Endodermal cell (in vitro differentiated cells): ENCODE measurements at regions not wholly inside any gene's neighbourhood (a gene's known extent, or its start where the extent isn't known, plus 50 kb on each side); places are given as distances from the start of the nearest gene placed in this dataset.
A peak's percentile ranks its signal among the peaks of the same experiment; 100 is the strongest.
"Not testable (repeated sequence)": the region's sequence is repeated elsewhere in the genome, so short reads cannot be mapped to it uniquely, and the experiment has no call there.

Experiments used
- DNase-seq: peaks from one replicate; pipeline ENCODE4 v3.0.0-alpha.2; 2017
- H3K27ac ChIP-seq: 2 replicates; pipeline ENCODE4 v1.5.1; 2013; ENCODE audit warnings: mild to moderate bottlenecking, low read depth, low read length, moderate library complexity
- H3K27me3 ChIP-seq: 2 replicates; pipeline ENCODE4 v1.6.1; 2013; ENCODE audit warnings: mild to moderate bottlenecking, low read length, moderate library complexity; ENCODE audit not compliant: insufficient read depth, control insufficient read depth, poor library complexity, severe bottlenecking
- H3K36me3 ChIP-seq: 2 replicates; pipeline ENCODE4 v1.7.0; 2013; ENCODE audit warnings: mild to moderate bottlenecking, low read length, moderate library complexity; ENCODE audit not compliant: control insufficient read depth, insufficient read depth
- H3K4me1 ChIP-seq: one replicate; pipeline ENCODE4 v1.7.0; 2013; ENCODE audit warnings: low read length; ENCODE audit not compliant: control insufficient read depth, insufficient read depth
- H3K4me3 ChIP-seq: 2 replicates; pipeline ENCODE4 v1.5.1; 2013; ENCODE audit warnings: mild to moderate bottlenecking, low read length, moderate library complexity
- H3K9ac ChIP-seq: 2 replicates; pipeline ENCODE4 v1.6.1; 2013; ENCODE audit warnings: mild to moderate bottlenecking, low read length, moderate library complexity; ENCODE audit not compliant: poor library complexity, severe bottlenecking; ENCODE audit errors: extremely low read depth
- H3K9me3 ChIP-seq: 2 replicates; pipeline ENCODE4 v1.6.1; 2013; ENCODE audit warnings: mild to moderate bottlenecking, low read length, moderate library complexity; ENCODE audit not compliant: control insufficient read depth
- H3K27ac Mint-ChIP-seq: 2 replicates; pipeline ENCODE4 v1.8.0; 2020; ENCODE audit warnings: mixed read lengths
- H3K27me3 Mint-ChIP-seq: 2 replicates; pipeline ENCODE4 v1.8.0; 2021; ENCODE audit warnings: mild to moderate bottlenecking, mixed read lengths; ENCODE audit not compliant: insufficient read depth
- H3K36me3 Mint-ChIP-seq: 2 replicates; pipeline ENCODE4 v1.8.0; 2020; ENCODE audit warnings: low read depth, mixed read lengths
- H3K4me1 Mint-ChIP-seq: 2 replicates; pipeline ENCODE4 v1.8.0; 2020; ENCODE audit warnings: mixed read lengths
- H3K4me3 Mint-ChIP-seq: 2 replicates; pipeline ENCODE4 v1.8.0; 2020; ENCODE audit warnings: mild to moderate bottlenecking, moderate library complexity, mixed read lengths
- H3K9me3 Mint-ChIP-seq: 2 replicates; pipeline ENCODE4 v1.8.0; 2020; ENCODE audit warnings: mild to moderate bottlenecking, mixed read lengths
- WGBS, 2 experiments: methylation state at CpG; one replicate each; pipeline versions ENCODE4 v1.1.5 to v1.1.7; 2013; ENCODE audit warnings: missing lambda C conversion rate in 2 of 2, mixed read lengths in 1 of 2; ENCODE audit not compliant: insufficient coverage in 1 of 2, insufficient read length in 1 of 2; 5-methylcytosine and 5-hydroxymethylcytosine counted together
- TF ChIP-seq, protein P1 (sequence below): fragments of 200-600 bp; sonication (generic); conservative IDR thresholded peaks from 2 replicates; pipeline ENCODE4 v1.5.0; 2021; ENCODE audit warnings: antibody characterized with exemption, mild to moderate bottlenecking

DNA sequence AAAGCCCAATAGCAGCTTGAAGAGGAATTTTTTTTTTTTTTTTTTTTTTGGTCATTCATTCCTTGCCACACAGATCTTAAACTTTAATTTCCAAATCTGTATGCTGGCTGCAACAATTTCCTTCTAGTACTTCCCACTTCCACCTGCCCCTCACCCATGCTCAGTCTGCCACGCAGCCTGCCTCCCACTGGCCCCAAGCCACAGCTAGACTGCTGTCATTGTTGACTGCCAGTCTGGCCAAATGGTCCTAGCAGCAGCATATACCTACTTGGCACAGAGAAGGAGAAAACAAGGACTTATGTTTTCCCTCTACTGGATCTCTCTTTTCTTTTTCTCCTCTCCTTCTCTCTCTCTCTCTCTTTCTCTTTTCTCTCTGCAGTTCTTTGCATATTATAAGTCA, 118.3 kb upstream of the HEY2 start:
- no peak overlapping the region for H3K9ac ChIP-seq
- Mint-ChIP-seq H3K36me3 (no peaks in the 10 kb centered on the region), H3K9me3 (no peaks in the 10 kb centered on the region), H3K27me3 (peaks cover 1% of the 10 kb centered on the region), H3K4me1 (no peaks in the 10 kb centered on the region), H3K27ac (no peak overlapping the region), H3K4me3 (no peak overlapping the region)
- no peaks in the 10 kb centered on the region for H3K36me3 ChIP-seq
- H3K4me3 ChIP-seq: no peak overlapping the region
- H3K4me1 ChIP-seq: no peaks in the 10 kb centered on the region
- no peaks in the 10 kb centered on the region for H3K9me3 ChIP-seq
- WGBS, 2 experiments: 73 to 83% methylated on average over 1 of the region's 1 CpG
- TF ChIP-seq, protein P1, sequence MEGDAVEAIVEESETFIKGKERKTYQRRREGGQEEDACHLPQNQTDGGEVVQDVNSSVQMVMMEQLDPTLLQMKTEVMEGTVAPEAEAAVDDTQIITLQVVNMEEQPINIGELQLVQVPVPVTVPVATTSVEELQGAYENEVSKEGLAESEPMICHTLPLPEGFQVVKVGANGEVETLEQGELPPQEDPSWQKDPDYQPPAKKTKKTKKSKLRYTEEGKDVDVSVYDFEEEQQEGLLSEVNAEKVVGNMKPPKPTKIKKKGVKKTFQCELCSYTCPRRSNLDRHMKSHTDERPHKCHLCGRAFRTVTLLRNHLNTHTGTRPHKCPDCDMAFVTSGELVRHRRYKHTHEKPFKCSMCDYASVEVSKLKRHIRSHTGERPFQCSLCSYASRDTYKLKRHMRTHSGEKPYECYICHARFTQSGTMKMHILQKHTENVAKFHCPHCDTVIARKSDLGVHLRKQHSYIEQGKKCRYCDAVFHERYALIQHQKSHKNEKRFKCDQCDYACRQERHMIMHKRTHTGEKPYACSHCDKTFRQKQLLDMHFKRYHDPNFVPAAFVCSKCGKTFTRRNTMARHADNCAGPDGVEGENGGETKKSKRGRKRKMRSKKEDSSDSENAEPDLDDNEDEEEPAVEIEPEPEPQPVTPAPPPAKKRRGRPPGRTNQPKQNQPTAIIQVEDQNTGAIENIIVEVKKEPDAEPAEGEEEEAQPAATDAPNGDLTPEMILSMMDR: peak; percentile 19
- DNase-seq: no peak
- no peak overlapping the region for H3K27ac ChIP-seq
- no peaks in the 10 kb centered on the region for H3K27me3 ChIP-seq

- not testable (repeated sequence) for H3K9me3 Mint-ChIP-seq, H3K9ac ChIP-seq, H3K36me3 Mint-ChIP-seq, H3K27ac Mint-ChIP-seq, H3K27ac ChIP-seq, H3K27me3 Mint-ChIP-seq, H3K36me3 ChIP-seq, DNase-seq, H3K9me3 ChIP-seq, H3K27me3 ChIP-seq, H3K4me1 ChIP-seq, H3K4me3 ChIP-seq, H3K4me1 Mint-ChIP-seq, H3K4me3 Mint-ChIP-seq
- WGBS, 2 experiments: 96 to 100% methylated on average over 1 to 2 of the region's 2 CpGs
These were observed 113.4 kb upstream of the HEY2 start for GRCh38 chr6:125636011-125636410.

DNA sequence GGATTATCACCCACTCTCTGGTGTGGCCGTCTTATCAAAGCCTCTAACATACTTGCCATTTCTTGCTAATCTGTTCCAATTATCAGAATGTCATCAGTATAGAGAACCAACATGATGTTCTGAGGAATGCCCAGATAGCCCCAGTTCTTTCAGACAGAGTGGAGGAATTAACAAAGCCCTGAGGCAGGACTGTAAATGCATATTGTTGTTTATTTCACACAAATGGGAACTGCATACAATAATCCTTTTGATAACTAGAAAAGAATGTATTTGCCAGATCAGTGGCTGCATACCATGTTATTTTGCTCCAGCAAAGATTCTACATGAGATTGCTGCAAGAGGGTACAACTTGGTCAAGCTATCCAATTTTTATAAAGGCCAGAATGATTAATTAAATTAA, 112.8 kb upstream of the HEY2 start:
- WGBS, 2 experiments: 83 to 89% methylated on average over 1 of the region's 1 CpG

GRCh38 chr6:125637207-125637606, 112.2 kb upstream of the HEY2 start:
- Mint-ChIP-seq H3K4me3 (no peak overlapping the region), H3K27me3 (peaks cover 1% of the 10 kb centered on the region), H3K36me3 (no peaks in the 10 kb centered on the region), H3K9me3 (no peaks in the 10 kb centered on the region), H3K27ac (no peak overlapping the region), H3K4me1 (no peaks in the 10 kb centered on the region)
- no peaks in the 10 kb centered on the region for H3K36me3 ChIP-seq
- no peak overlapping the region for H3K27ac ChIP-seq
- TF ChIP-seq, protein P1: no peak
- no peaks in the 10 kb centered on the region for H3K27me3 ChIP-seq
- H3K9ac ChIP-seq: no peak overlapping the region
- 91 to 100% methylated on average over 2 of the region's 2 CpGs for WGBS, 2 experiments
- H3K9me3 ChIP-seq: no peaks in the 10 kb centered on the region
- DNase-seq: no peak
- no peak overlapping the region for H3K4me3 ChIP-seq
- no peaks in the 10 kb centered on the region for H3K4me1 ChIP-seq

More for the DNA sequence above, 112.8 kb upstream of the HEY2 start:
- H3K4me3 ChIP-seq: no peak overlapping the region
- peaks cover 1% of the 10 kb centered on the region for H3K27me3 Mint-ChIP-seq
- no peaks in the 10 kb centered on the region for H3K36me3 ChIP-seq
- H3K4me1 ChIP-seq: no peaks in the 10 kb centered on the region
- H3K27ac ChIP-seq: no peak overlapping the region
- H3K27ac Mint-ChIP-seq: no peak overlapping the region
- H3K9me3 ChIP-seq: no peaks in the 10 kb centered on the region
- H3K27me3 ChIP-seq: no peaks in the 10 kb centered on the region
- no peaks in the 10 kb centered on the region for H3K9me3 Mint-ChIP-seq
- TF ChIP-seq, protein P1: no peak
- DNase-seq: no peak
- no peaks in the 10 kb centered on the region for H3K4me1 Mint-ChIP-seq
- no peak overlapping the region for H3K9ac ChIP-seq
- no peak overlapping the region for H3K4me3 Mint-ChIP-seq
- H3K36me3 Mint-ChIP-seq: no peaks in the 10 kb centered on the region
